Hematopoietic multipotent progenitor cell treated with erythropoietin and hydrocortisone succinate and interleukin-3 and kit ligand, for 17 days (in vitro differentiated cells): ENCODE measurements at regions not wholly inside any gene's neighbourhood (a gene's known extent, or its start where the extent isn't known, plus 50 kb on each side); places are given as distances from the start of the nearest gene placed in this dataset.
"Not testable (repeated sequence)": the region's sequence is repeated elsewhere in the genome, so short reads cannot be mapped to it uniquely, and the experiment has no call there.

Source experiments
- DNase-seq: peaks from one replicate; pipeline ENCODE4 v3.0.0-alpha.2; 2015; ENCODE audit warnings: low spot score

GRCh38 chr5:166074582-166075481 lies 2216.6 kb upstream of the WWC1 start:
- no peak for DNase-seq

- no peak for DNase-seq
Observed at GRCh38 chr5:166083183-166083959, 2208.1 kb upstream of the WWC1 start.

DNA sequence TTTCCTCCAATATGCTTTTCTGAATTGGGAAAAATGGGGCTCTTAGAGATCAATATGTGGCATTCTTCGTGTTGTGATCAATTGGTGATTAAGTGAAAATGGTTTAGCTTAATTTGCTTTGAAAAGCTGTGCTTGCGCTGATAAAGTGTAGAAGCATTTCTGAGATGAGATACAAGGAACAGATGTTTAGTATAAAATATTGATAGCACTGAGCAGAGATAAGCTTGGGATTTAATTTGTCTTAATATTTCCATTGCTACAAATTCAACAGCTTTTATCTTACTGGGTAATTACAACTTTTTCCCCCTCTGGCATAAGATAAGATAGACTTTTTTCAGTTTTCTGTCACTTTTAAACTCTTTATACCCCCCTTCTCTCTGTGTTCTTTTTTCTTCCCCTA lies 2204.9 kb upstream of the WWC1 start:
- DNase-seq: no peak

DNA sequence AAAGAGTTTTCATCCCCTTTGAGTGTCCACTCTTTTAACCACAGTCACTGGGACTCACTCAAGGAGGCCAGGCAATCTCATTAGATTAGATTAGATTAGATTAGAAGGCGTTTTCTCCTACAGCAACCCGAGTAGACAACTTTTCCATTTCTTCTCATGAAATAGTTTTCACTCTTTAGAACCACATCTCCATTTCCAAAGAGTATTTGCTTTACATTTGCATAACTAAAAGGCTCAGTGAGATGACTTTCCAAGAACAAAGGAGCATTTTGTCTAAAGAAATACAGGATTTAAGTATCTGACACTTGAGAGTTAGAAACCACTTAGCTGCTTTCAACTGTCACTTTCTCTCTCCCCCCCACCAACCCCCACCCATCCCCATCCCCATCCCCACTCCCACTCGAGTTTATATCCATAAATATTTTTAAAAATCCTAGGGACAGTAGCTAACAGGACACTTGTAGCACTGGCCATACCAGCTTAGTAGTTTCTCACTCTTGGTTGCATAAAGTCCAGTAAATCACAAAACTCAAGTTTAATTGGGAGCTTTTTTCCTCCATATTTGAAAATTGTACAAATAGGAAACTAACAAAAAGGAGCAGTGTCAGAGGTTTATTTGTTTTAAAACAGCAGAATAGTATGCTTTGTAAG lies 2202.9 kb upstream of the WWC1 start:
- no peak for DNase-seq

DNA sequence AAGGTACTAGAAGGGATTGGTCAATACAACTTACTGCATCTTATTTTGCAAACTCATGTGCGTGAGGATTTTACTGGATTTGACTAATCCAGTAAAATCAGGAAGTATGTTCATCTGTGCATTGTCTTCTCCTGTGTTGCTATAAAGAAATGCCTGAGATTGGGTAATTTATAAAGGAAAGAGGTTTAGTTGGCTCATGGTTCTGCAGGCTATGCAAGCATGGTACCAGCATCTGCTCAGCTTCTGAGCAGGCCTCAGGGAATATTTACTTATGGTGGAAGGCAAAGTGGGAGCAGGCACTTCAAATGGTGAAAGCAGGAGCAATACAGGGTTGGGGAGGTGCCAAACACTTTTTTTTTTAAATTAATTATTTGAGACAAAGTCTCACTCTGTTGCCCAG lies 2199.5 kb upstream of the WWC1 start:
- no peak for DNase-seq

DNA sequence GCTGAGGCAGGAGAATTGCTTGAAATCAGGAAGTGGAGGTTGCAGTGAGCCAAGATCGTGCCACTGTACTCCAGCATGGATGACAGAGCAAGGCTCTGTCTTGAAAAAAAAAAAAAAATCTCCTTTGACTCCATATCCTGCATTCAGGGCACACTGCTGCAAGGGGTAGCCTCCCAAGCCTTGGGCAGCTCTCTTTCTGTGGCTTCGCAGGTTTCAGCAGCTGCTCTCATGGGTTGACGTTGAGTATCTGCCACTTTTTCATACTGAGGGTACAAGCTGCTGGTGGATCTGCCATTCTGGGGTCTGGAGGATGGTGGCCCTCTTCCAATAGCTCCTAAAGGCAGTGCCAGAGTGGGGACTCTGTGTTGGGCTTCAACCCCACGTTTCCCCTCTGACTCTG lies 2198.1 kb upstream of the WWC1 start:
- no peak for DNase-seq

- no peak for DNase-seq
Observed at GRCh38 chr5:166102947-166103346, 2188.5 kb upstream of the WWC1 start.

- no peak for DNase-seq
Observed at GRCh38 chr5:166111021-166111420, 2180.4 kb upstream of the WWC1 start.

- DNase-seq: no peak
Observed at GRCh38 chr5:166117072-166118066, 2174.1 kb upstream of the WWC1 start.

DNA sequence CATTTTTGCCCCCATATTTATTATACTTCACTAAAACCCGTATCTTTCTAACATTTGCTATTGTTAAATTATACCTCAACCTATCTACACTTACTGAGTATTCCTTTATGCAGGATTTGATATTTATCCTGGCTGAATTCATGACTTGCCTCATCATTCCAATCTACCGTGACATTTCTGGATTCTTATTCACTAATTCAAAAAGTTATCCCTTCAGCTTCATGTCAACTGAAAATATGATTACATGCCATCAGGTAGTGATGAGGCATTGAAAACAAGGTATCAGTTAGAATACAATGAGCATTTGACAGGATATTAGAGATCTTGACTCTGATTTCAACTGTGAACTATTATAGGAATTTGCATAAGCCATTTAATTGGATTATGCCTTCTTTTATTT lies 2171.9 kb upstream of the WWC1 start:
- DNase-seq: no peak

- DNase-seq: no peak
Observed at GRCh38 chr5:166123717-166124116, 2167.7 kb upstream of the WWC1 start.

- DNase-seq: no peak
Observed at GRCh38 chr5:166127766-166128570, 2163.5 kb upstream of the WWC1 start.

DNA sequence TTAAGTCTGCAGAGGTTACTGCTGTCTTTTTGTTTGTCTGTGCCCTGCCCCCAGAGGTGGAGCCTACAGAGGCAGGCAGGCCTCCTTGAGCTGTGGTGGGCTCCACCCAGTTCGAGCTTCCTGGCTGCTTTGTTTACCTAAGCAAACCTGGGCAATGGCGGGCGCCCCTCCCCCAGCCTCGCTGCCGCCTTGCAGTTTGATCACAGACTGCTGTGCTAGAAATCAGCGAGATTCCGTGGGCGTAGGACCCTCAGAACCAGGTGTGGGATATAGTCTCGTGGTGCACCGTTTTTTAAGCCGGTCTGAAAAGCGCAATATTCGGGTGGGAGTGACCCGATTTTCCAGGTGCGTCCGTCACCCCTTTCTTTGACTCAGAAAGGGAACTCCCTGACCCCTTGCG lies 2146.3 kb upstream of the WWC1 start:
- DNase-seq: not testable (repeated sequence)

DNA sequence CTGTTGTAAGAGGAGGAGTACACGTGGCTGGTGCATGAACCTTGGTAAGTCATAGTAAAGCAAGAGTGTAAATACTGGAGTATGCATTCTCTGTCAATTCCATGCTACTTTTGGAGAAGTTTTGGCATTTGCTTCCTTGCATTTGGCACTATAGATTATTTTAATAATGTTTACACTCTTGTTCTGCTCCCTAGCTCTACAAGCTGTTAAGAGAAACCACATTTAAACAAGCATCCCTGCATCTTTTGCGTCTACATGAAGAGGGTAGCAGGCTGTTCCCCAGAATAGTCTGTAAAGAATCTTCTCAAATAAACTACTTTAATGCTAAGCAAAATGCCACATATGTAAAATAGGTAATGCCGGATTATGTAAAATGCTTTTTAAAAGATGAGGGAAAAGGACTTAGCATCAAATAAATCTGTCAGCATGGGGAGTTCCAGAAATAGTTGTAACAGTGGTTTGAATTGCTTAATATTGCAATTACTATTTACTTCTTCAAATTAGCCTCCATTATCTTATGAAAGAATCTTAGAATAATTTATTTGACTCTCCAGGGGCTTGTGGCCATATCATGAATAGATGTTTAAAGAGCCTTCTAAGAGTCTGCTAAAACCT lies 2127.3 kb upstream of the WWC1 start:
- DNase-seq: no peak

- no peak for DNase-seq
Observed at GRCh38 chr5:166165596-166165995, 2125.8 kb upstream of the WWC1 start.

DNA sequence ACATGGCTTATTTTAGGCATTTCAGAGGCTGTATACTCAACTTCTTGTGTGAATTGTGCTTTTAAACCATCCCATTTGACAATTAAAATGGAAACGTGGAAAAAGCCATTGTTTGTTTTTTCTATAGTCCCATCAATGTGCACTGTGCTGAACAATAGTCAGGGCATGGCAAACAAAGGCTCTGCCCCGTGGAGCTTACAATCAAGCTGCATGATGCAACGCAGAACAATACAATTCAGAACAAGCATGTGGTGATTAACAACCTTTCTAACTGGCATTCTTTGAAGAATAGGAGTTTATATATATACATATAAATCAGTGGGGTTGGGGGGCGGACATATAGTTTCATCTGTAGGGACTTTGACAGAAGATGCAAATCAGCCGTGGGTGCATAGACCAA lies 2125.4 kb upstream of the WWC1 start:
- DNase-seq: no peak

GRCh38 chr5:166172597-166172996 lies 2118.8 kb upstream of the WWC1 start:
- no peak for DNase-seq

DNA sequence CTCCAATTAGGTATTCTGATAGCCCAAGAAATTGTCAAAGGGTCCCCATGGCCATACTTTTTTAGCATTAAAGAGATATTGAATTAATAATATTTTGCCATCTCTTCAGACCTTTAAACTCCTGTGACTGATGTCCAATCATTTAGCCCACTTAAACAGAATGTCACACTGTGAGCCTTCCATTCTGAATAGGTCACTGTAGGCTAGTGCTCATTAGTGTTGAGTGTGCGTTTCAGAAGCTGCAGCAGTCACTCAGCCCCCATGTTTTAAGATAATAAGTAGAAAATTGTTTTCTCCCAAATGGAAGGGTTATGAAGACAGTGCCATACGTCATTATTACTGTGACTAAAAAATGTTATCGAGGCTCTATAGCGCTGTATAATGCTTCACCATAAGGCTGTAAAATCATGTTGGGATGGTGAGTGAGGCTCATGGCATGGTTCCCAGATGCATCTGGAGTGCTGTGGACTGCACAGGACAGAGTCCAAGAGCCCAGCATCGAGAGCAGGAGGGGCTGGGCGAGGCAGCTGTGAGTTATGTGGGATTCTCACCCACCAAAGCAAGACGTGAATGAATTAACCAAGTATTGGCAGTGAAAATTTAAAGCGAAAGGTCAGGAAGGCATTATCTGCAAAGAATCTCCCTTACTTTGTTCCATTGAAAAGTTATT lies 2112.9 kb upstream of the WWC1 start:
- no peak for DNase-seq

DNA sequence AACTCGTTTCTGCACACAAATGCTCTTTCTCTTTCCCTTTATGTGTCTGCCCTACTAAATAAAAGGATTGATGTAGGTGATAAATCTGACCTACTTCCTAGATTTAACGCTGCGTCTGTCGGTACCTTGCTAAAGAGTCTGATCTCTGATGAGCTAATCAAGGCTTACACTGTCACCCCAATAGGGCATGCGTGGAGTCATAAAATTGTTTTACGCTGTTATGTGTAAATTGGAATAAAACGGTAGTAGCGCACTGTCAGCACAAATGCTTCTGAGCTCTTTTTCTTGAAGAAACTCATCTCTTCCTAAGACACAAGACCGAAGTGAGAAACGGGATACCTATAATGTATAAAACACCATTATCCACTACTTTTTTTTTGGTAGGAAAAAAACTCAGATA lies 2106.3 kb upstream of the WWC1 start:
- DNase-seq: no peak
